ENCODE measurements at regions not wholly inside any gene's neighbourhood (a gene's known extent, or its start where the extent isn't known, plus 50 kb on each side); places are given as distances from the start of the nearest gene placed in this dataset.
"Not testable (repeated sequence)": the region's sequence is repeated elsewhere in the genome, so short reads cannot be mapped to it uniquely, and the experiment has no call there.

DNA sequence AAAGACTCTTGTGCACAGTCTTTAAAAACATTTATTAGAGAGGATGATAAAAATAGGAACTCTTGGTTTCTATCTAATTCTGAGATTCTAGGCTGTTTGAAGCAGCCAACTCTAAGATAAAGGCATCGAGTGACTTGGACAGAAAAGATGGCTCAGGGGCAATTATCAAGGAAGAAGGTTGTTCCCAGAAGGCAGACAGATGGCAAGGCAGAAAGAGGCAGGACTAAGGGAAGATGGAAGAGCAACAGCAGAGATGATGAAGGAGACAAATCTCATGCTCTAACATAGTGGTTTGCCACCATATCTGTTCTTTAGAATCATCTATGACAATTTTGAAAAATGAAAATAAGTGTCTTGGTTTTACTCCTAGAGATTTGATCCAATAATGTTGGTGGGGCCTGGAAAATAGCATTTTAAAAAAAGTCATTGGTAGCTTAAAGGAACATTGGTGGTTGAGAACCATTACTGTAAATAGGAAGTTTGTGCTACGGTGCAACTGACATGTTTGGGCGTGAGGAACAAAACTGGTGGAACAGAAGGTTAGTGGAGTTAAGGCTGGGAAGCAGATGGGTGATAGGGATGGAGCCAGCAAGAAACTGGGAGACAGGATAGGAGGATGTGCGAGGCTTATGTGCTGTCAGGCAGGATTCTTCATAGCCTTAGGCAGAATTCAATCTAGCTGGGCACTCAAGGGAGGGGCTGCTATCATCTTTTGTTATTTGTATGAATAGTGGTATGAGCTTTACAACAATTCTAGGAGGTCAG is 751.1 kb downstream of the DHX35 start:
- Histone ChIP-seq H3K36me3 (no peaks in the 10 kb centered on the region), H3K9me3 (no peaks in the 10 kb centered on the region), H3K4me3 (no peak overlapping the region), H3K27ac (no peak overlapping the region), H3K27me3 (no peaks in the 10 kb centered on the region), H3K4me1 (peaks cover 0 to 19% (median 9%) of the 10 kb centered on the region in 4 donors)
- WGBS, 2 donors, result 91% methylated on average over 4 of the region's 4 CpGs
- intact Hi-C loops (cut with DNase I), result no loop called here
- no peak for TF ChIP-seq EP300 (IDR thresholded peaks at IDR 0.05)
- TF ChIP-seq, protein P1, sequence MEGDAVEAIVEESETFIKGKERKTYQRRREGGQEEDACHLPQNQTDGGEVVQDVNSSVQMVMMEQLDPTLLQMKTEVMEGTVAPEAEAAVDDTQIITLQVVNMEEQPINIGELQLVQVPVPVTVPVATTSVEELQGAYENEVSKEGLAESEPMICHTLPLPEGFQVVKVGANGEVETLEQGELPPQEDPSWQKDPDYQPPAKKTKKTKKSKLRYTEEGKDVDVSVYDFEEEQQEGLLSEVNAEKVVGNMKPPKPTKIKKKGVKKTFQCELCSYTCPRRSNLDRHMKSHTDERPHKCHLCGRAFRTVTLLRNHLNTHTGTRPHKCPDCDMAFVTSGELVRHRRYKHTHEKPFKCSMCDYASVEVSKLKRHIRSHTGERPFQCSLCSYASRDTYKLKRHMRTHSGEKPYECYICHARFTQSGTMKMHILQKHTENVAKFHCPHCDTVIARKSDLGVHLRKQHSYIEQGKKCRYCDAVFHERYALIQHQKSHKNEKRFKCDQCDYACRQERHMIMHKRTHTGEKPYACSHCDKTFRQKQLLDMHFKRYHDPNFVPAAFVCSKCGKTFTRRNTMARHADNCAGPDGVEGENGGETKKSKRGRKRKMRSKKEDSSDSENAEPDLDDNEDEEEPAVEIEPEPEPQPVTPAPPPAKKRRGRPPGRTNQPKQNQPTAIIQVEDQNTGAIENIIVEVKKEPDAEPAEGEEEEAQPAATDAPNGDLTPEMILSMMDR (IDR thresholded peaks at IDR 0.05), result no peak
- TF ChIP-seq POLR2AphosphoS5 (IDR thresholded peaks at IDR 0.05), result no peak
- TF ChIP-seq POLR2A (IDR thresholded peaks at IDR 0.05), result no peak
- DNase-seq, result no peak

DNA sequence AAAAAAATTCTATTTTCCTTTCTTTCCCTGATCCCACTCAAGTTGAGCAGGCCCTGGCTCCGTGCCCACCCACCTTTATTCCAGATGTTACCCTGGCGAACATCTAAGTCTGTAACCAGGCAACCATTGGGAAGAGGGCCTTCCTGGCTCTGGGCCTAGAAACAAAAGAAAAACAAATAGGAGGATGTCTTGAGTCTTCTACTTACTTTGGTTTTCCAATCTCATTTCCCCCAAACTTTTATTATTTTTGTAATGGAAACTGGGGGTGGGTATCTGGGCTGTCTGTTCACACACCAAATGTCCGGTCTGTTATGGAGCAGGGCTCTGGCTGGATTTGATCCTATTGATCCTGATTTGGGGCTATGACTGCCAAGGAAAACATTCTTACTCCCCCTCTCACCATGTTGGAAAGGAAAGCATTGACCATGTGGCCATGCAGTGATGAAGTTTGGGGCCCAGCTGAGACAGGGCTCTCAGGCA is 744.1 kb downstream of the DHX35 start:
- peak; percentile 69 for DNase-seq
- WGBS, 2 donors, result 65 to 82% methylated on average over 3 of the region's 3 CpGs

DNA sequence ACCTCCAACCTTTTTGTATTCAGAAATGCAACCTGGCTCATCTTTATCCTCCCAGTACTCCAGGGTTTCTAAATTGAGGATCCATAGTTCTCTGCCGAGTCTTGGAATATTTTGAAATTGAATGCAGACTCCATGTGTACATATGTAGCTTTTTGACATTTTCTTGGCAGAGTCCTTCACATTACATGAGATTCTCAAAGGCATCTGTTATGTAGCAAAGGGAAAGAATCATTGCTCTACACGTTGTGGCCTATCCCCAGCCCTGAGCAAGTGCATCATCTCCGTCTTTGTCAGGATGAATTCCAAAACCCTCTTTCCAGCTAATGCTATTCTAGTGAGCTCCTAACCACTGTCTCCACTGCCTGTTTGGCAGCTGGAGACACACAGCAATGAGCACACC is 742.9 kb downstream of the DHX35 start:
- Histone ChIP-seq H3K9me3 (no peaks in the 10 kb centered on the region), H3K27ac (peak overlapping the region in 1 of 4 donors; percentile 25), H3K36me3 (no peaks in the 10 kb centered on the region), H3K4me1 (peaks cover 0 to 33% (median 18%) of the 10 kb centered on the region in 4 donors), H3K27me3 (no peaks in the 10 kb centered on the region), H3K4me3 (no peak overlapping the region)
- no peak for DNase-seq
- WGBS, 2 donors, result 78 to 81% methylated on average over 3 of the region's 3 CpGs
- TF ChIP-seq POLR2A (IDR thresholded peaks at IDR 0.05) (no peak), EP300 (IDR thresholded peaks at IDR 0.05) (no peak), POLR2AphosphoS5 (IDR thresholded peaks at IDR 0.05) (no peak)
- TF ChIP-seq, protein P1 (IDR thresholded peaks at IDR 0.05), result no peak
- intact Hi-C loops (cut with DNase I), result no loop called here

More for the DNA sequence above, 744.1 kb downstream of the DHX35 start:
- TF ChIP-seq, protein P1 (IDR thresholded peaks at IDR 0.05), result no peak
- no peak for TF ChIP-seq EP300 (IDR thresholded peaks at IDR 0.05)
- TF ChIP-seq POLR2A (IDR thresholded peaks at IDR 0.05), result no peak
- TF ChIP-seq POLR2AphosphoS5 (IDR thresholded peaks at IDR 0.05), result no peak
- no peaks in the 10 kb centered on the region for H3K36me3 ChIP-seq
- peaks cover 0 to 33% (median 18%) of the 10 kb centered on the region in 4 donors for H3K4me1 ChIP-seq
- intact Hi-C loops (cut with DNase I), result no loop called here
- H3K4me3 ChIP-seq, result no peak overlapping the region
- no peak overlapping the region for H3K27ac ChIP-seq
- no peaks in the 10 kb centered on the region for H3K9me3 ChIP-seq
- no peaks in the 10 kb centered on the region for H3K27me3 ChIP-seq

DNA sequence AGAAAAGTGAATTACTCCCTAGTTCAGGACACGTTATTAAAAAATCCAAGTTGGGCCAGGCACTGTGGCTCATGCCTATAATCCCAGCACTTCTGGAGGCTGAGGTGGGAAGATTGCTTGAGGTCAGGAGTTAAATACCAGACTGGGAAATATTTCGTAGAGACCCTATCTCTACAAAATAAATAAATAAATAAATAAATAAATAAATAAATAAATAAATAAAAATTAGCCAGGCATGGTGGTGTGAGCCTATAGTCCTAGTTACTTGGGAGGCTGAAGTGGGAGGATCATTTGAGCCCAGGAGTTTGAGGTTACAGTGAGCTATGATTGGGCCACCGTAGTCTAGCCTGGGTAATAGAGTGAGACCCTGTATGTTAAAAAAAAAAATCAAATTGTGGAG is 741.2 kb downstream of the DHX35 start:
- H3K4me1 ChIP-seq, result peaks cover 0 to 34% (median 20%) of the 10 kb centered on the region in 4 donors
- H3K27me3 ChIP-seq; H3K4me3 ChIP-seq; H3K36me3 ChIP-seq; H3K9me3 ChIP-seq; DNase-seq; intact Hi-C loops (cut with DNase I); H3K27ac ChIP-seq: not testable (repeated sequence)
- WGBS, 2 donors, result 88 to 91% methylated on average over 3 of the region's 3 CpGs

DNA sequence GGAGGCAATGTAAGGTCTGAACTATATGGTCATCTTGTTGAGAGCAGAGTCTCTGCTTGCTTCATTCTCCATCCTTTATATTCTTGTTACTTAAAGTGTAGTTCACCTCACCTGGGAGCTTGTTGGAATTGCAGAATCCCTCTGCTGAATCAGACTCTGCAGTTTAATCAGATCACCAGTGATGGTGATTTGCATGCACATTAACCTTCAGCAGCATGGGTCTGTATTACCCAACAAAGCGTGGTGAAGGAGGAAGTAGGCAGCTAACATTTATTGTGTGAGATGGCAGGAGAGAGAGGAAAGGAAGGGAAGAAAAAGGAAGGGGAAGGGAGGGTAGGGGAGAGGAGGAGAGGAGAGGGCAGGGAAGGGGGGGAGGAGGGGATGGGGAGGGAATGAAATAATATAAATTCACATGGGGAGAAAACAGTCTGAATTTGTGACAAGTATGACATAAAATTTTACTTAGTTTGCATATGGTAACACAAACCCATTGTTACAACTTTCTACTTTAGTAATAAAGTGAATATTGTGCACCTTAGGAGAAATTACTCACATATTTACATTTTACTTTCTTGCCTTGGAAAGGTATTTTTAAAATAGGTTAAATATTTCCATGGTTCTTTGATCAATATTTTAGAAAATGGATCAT is 740.7 kb downstream of the DHX35 start:
- Histone ChIP-seq H3K36me3 (no peaks in the 10 kb centered on the region), H3K27ac (no peak overlapping the region), H3K9me3 (no peaks in the 10 kb centered on the region), H3K4me1 (peaks cover 0 to 37% (median 20%) of the 10 kb centered on the region in 4 donors), H3K4me3 (no peak overlapping the region), H3K27me3 (no peaks in the 10 kb centered on the region)
- 29 to 34% methylated on average over 1 of the region's 1 CpG for WGBS, 2 donors
- intact Hi-C loops (cut with DNase I), result no loop called here
- DNase-seq, result no peak
- TF ChIP-seq, protein P1 (IDR thresholded peaks at IDR 0.05), result no peak
- TF ChIP-seq POLR2A (IDR thresholded peaks at IDR 0.05) (no peak), EP300 (IDR thresholded peaks at IDR 0.05) (no peak), POLR2AphosphoS5 (IDR thresholded peaks at IDR 0.05) (no peak)

All from sigmoid colon (tissue), 6 donors.